OCI-LY3 (cell line): ENCODE measurements at regions not wholly inside any gene's neighbourhood (a gene's known extent, or its start where the extent isn't known, plus 50 kb on each side); places are given as distances from the start of the nearest gene placed in this dataset.
A peak's percentile ranks its signal among the peaks of the same experiment; 100 is the strongest.

Experiments used
- H2AFZ ChIP-seq: fragments of 200-600, 300-600 bp; shearing (Covaris generic); 2 replicates; pipeline ENCODE4 v1.6.0; 2014; ENCODE audit warnings: antibody characterized with exemption, low read depth, low read length
- H3K27ac ChIP-seq: fragments of 200-600, 300-600 bp; sonication (generic); 2 replicates; pipeline ENCODE4 v1.5.1; 2014; ENCODE audit warnings: mild to moderate bottlenecking, low read length, moderate library complexity, mixed read lengths
- H3K27me3 ChIP-seq: fragments of 200-600, 300-600 bp; sonication (generic); 2 replicates; pipeline ENCODE4 v1.6.1; 2014; ENCODE audit warnings: low read depth, low read length, mixed read lengths
- H3K36me3 ChIP-seq: fragments of 200-600, 300-600 bp; sonication (generic); replicated peaks from 2 replicates; pipeline ENCODE3; 2014; ENCODE audit warnings: low read depth, low read length, mixed read lengths
- H3K4me1 ChIP-seq: fragments of 300-600, 200-600 bp; sonication (generic); 2 replicates; pipeline ENCODE4 v1.6.1; 2014; ENCODE audit warnings: low read length, mixed read lengths
- H3K4me2 ChIP-seq: fragments of 200-600, 300-600 bp; sonication (generic); 2 replicates; pipeline ENCODE4 v1.6.1; 2014; ENCODE audit warnings: low read length, mixed read lengths
- H3K4me3 ChIP-seq: fragments of 300-600, 200-600 bp; sonication (generic); 2 replicates; pipeline ENCODE4 v1.5.1; 2014; ENCODE audit warnings: antibody characterized with exemption, mild to moderate bottlenecking, low read length, moderate library complexity
- H3K79me2 ChIP-seq: fragments of 300-600, 200-600 bp; shearing (Covaris generic); 2 replicates; pipeline ENCODE4 v1.6.1; 2014; ENCODE audit warnings: mild to moderate bottlenecking, low read length, mixed read lengths
- H3K9ac ChIP-seq: fragments of 300-600, 200-600 bp; shearing (Covaris generic); 2 replicates; pipeline ENCODE4 v1.6.0; 2014; ENCODE audit warnings: mild to moderate bottlenecking, low read length, moderate library complexity
- H3K9me3 ChIP-seq: fragments of 200-600, 300-600 bp; shearing (Covaris generic); 2 replicates; pipeline ENCODE4 v1.6.1; 2014; ENCODE audit warnings: low read length, mixed read lengths; ENCODE audit not compliant: insufficient read depth
- H4K20me1 ChIP-seq: fragments of 200-600, 300-600 bp; sonication (generic); 2 replicates; pipeline ENCODE4 v1.6.1; 2016; ENCODE audit warnings: low read length, mixed read lengths; ENCODE audit not compliant: insufficient read depth
- CTCF ChIP-seq: fragments of 200-600, 300-600 bp; sonication (generic); IDR thresholded peaks from 2 replicates; pipeline ENCODE4 v1.5.1; 2014; ENCODE audit warnings: antibody characterized with exemption, low read length, low read depth
- EZH2phosphoT487 ChIP-seq: fragments of 200-600 bp; shearing (Covaris generic); IDR thresholded peaks from 2 replicates; pipeline ENCODE4 v1.6.1; 2018; ENCODE audit warnings: antibody characterized with exemption, mixed run types, low read depth

GRCh38 chr7:142359694-142360279, 101.9 kb upstream of the PRSS58 start:
- Histone ChIP-seq H3K9ac (no peak overlapping the region), H4K20me1 (no peaks in the 10 kb centered on the region)
- TF ChIP-seq EZH2phosphoT487 (no peak), CTCF (no peak)

GRCh38 chr7:142357953-142358520, 100.2 kb upstream of the PRSS58 start:
- H3K27me3 ChIP-seq, result peaks cover 30% of the 10 kb centered on the region
- H3K4me3 ChIP-seq, result peak overlapping the region; percentile 58
- H2AFZ ChIP-seq, result peak overlapping the region; percentile 96
- peak; percentile 84 for TF ChIP-seq CTCF
- TF ChIP-seq EZH2phosphoT487, result no peak
- no peaks in the 10 kb centered on the region for H4K20me1 ChIP-seq
- H3K9me3 ChIP-seq, result no peaks in the 10 kb centered on the region
- H3K79me2 ChIP-seq, result no peaks in the 10 kb centered on the region
- no peaks in the 10 kb centered on the region for H3K36me3 ChIP-seq
- H3K9ac ChIP-seq, result peak overlapping the region; percentile 33; the same call in 1 of the 2 replicates
- H3K4me2 ChIP-seq, result peak overlapping the region; percentile 59
- no peak overlapping the region for H3K27ac ChIP-seq
- no peaks in the 10 kb centered on the region for H3K4me1 ChIP-seq

More at GRCh38 chr7:142359694-142360279, 101.9 kb upstream of the PRSS58 start:
- H2AFZ ChIP-seq, result no peak overlapping the region
- no peak overlapping the region for H3K4me2 ChIP-seq
- no peak overlapping the region for H3K27ac ChIP-seq
- no peaks in the 10 kb centered on the region for H3K4me1 ChIP-seq
- H3K27me3 ChIP-seq, result peaks cover 33% of the 10 kb centered on the region
- no peak overlapping the region for H3K4me3 ChIP-seq
- no peaks in the 10 kb centered on the region for H3K79me2 ChIP-seq
- no peaks in the 10 kb centered on the region for H3K9me3 ChIP-seq
- no peaks in the 10 kb centered on the region for H3K36me3 ChIP-seq

- Histone ChIP-seq H3K4me1 (no peaks in the 10 kb centered on the region), H3K4me2 (no peak overlapping the region), H3K9ac (no peak overlapping the region), H3K9me3 (no peaks in the 10 kb centered on the region), H3K4me3 (no peak overlapping the region), H4K20me1 (no peaks in the 10 kb centered on the region), H3K27me3 (peaks cover 21% of the 10 kb centered on the region), H2AFZ (no peak overlapping the region), H3K27ac (no peak overlapping the region), H3K79me2 (no peaks in the 10 kb centered on the region), H3K36me3 (no peaks in the 10 kb centered on the region)
- no peak for TF ChIP-seq CTCF
- TF ChIP-seq EZH2phosphoT487, result no peak
Measured at GRCh38 chr7:142356166-142356565, 98.3 kb upstream of the PRSS58 start.

GRCh38 chr7:142355328-142355727, 97.5 kb upstream of the PRSS58 start:
- H2AFZ ChIP-seq, result no peak overlapping the region
- H3K4me1 ChIP-seq, result no peaks in the 10 kb centered on the region
- TF ChIP-seq CTCF (no peak), EZH2phosphoT487 (no peak)
- no peaks in the 10 kb centered on the region for H3K36me3 ChIP-seq
- H3K79me2 ChIP-seq, result no peaks in the 10 kb centered on the region
- no peaks in the 10 kb centered on the region for H3K9me3 ChIP-seq
- no peak overlapping the region for H3K4me3 ChIP-seq
- H3K27ac ChIP-seq, result no peak overlapping the region
- no peak overlapping the region for H3K9ac ChIP-seq
- H3K4me2 ChIP-seq, result no peak overlapping the region
- H3K27me3 ChIP-seq, result peaks cover 27% of the 10 kb centered on the region
- no peaks in the 10 kb centered on the region for H4K20me1 ChIP-seq
